SK-N-SH treated with all-trans-retinoic acid at 6 μM for 48 hours (cell line): ENCODE measurements at regions not wholly inside any gene's neighbourhood (a gene's known extent, or its start where the extent isn't known, plus 50 kb on each side); places are given as distances from the start of the nearest gene placed in this dataset.

Source experiments
- ATAC-seq: fragments of 200-7000 bp; cut with Tn5 transposase; 3 replicates; pipeline ENCODE4 v1.9.1; 2020; ENCODE audit warnings: mild to moderate bottlenecking, moderate library complexity
- ARNTL ChIP-seq: fragments of 450-650 bp; formaldehyde crosslinking; IDR thresholded peaks from 2 replicates; pipeline ENCODE4 v1.5.0; 2020; ENCODE audit warnings: low read depth, mild to moderate bottlenecking, moderate library complexity, borderline replicate concordance
- BACH2 ChIP-seq: fragments of 250-450 bp; sonication (Bioruptor Pico); IDR thresholded peaks from 2 replicates; pipeline ENCODE4 v1.9.0; 2021; ENCODE audit warnings: mild to moderate bottlenecking, borderline replicate concordance
- CREB5 ChIP-seq: fragments of 250-450 bp; sonication (Bioruptor Pico); IDR thresholded peaks from 2 replicates; pipeline ENCODE4 v1.5.1; 2020; ENCODE audit warnings: low read depth, mild to moderate bottlenecking, moderate library complexity
- CSDC2 ChIP-seq: fragments of 250-450 bp; sonication (Bioruptor Pico); IDR thresholded peaks from 2 replicates; pipeline ENCODE4 v1.5.0; 2020; ENCODE audit warnings: mild to moderate bottlenecking, moderate library complexity
- CSRNP3 ChIP-seq: fragments of 250-450 bp; sonication (Bioruptor Pico); IDR thresholded peaks from 2 replicates; pipeline ENCODE4 v1.5.1; 2021; ENCODE audit warnings: mild to moderate bottlenecking, moderate library complexity
- GLIS3 ChIP-seq: fragments of 250-450 bp; sonication (Bioruptor Pico); IDR thresholded peaks from 2 replicates; pipeline ENCODE4 v1.5.0; 2020; ENCODE audit warnings: mild to moderate bottlenecking, moderate library complexity
- ISL1 ChIP-seq: fragments of 250-450 bp; sonication (Bioruptor Pico); IDR thresholded peaks from 2 replicates; pipeline ENCODE4 v2.1.2; 2022; ENCODE audit warnings: mild to moderate bottlenecking, moderate library complexity
- OSR1 ChIP-seq: fragments of 250-450 bp; sonication (Bioruptor Pico); IDR thresholded peaks from 2 replicates; pipeline ENCODE4 v1.8.0; 2022; ENCODE audit warnings: moderate library complexity, mild to moderate bottlenecking, inconsistent platforms
- PATZ1 ChIP-seq: fragments of 250-450 bp; sonication (Bioruptor Pico); IDR thresholded peaks from 2 replicates; pipeline ENCODE4 v1.8.0; 2020; ENCODE audit warnings: mild to moderate bottlenecking, moderate library complexity, borderline replicate concordance
- POU6F1 ChIP-seq: fragments of 250-450 bp; sonication (Bioruptor Pico); IDR thresholded peaks from 2 replicates; pipeline ENCODE4 v1.8.0; 2021; ENCODE audit warnings: low read depth, mild to moderate bottlenecking, moderate library complexity, borderline replicate concordance
- PPARA ChIP-seq: fragments of 250-450 bp; sonication (Bioruptor Pico); IDR thresholded peaks from 2 replicates; pipeline ENCODE4 v1.5.0; 2020; ENCODE audit warnings: mild to moderate bottlenecking, borderline replicate concordance
- RARB ChIP-seq: fragments of 250-450 bp; sonication (Bioruptor Pico); IDR thresholded peaks from 2 replicates; pipeline ENCODE4 v1.8.0; 2021; ENCODE audit warnings: mild to moderate bottlenecking, moderate library complexity
- SNAI2 ChIP-seq: fragments of 250-450 bp; sonication (Bioruptor Pico); IDR thresholded peaks from 2 replicates; pipeline ENCODE4 v1.5.0; 2020; ENCODE audit warnings: mild to moderate bottlenecking, moderate library complexity
- TCF4 ChIP-seq: fragments of 250-450 bp; sonication (Bioruptor Pico); IDR thresholded peaks from 2 replicates; pipeline ENCODE4 v1.8.0; 2021; ENCODE audit warnings: mild to moderate bottlenecking, moderate library complexity, borderline replicate concordance
- TSHZ2 ChIP-seq: fragments of 250-450 bp; sonication (Bioruptor Pico); IDR thresholded peaks from 2 replicates; pipeline ENCODE4 v1.5.0; 2020; ENCODE audit warnings: mild to moderate bottlenecking, moderate library complexity
- ZC3H10 ChIP-seq: fragments of 250-450 bp; sonication (Bioruptor Pico); IDR thresholded peaks from 2 replicates; pipeline ENCODE4 v1.5.1; 2021; ENCODE audit warnings: mild to moderate bottlenecking, moderate library complexity
- ZFP3 ChIP-seq: fragments of 250-450 bp; sonication (Bioruptor Pico); IDR thresholded peaks from 2 replicates; pipeline ENCODE4 v1.5.0; 2020; ENCODE audit warnings: mild to moderate bottlenecking, moderate library complexity
- ZFP30 ChIP-seq: fragments of 450-650 bp; formaldehyde crosslinking; IDR thresholded peaks from 2 replicates; pipeline ENCODE4 v1.5.0; 2022; ENCODE audit warnings: mild to moderate bottlenecking, moderate library complexity
- ZNF565 ChIP-seq: fragments of 450-650 bp; formaldehyde crosslinking; conservative IDR thresholded peaks from 2 replicates; pipeline ENCODE4 v1.5.0; 2020; ENCODE audit warnings: low read depth, mild to moderate bottlenecking, moderate library complexity
- ZNF70 ChIP-seq: fragments of 450-650 bp; formaldehyde crosslinking; IDR thresholded peaks from 2 replicates; pipeline ENCODE4 v1.5.0; 2020; ENCODE audit warnings: mild to moderate bottlenecking, moderate library complexity
- ZNF8 ChIP-seq: fragments of 450-650 bp; formaldehyde crosslinking; IDR thresholded peaks from 2 replicates; pipeline ENCODE4 v1.5.0; 2020; ENCODE audit warnings: mild to moderate bottlenecking, moderate library complexity

- no peak for ATAC-seq
- TF ChIP-seq ARNTL (CRISPR knock-in tag) (no peak), ZNF565 (CRISPR knock-in tag) (no peak), ZNF8 (CRISPR knock-in tag) (no peak), CSRNP3 (CRISPR knock-in tag) (no peak), TCF4 (CRISPR knock-in tag) (no peak), ZC3H10 (CRISPR knock-in tag) (no peak), ZNF70 (CRISPR knock-in tag) (no peak), ZFP3 (CRISPR knock-in tag) (no peak), ZFP30 (CRISPR knock-in tag) (no peak), OSR1 (CRISPR knock-in tag) (no peak), SNAI2 (no peak), CREB5 (no peak), PPARA (CRISPR knock-in tag) (no peak), RARB (no peak), GLIS3 (CRISPR knock-in tag) (no peak)
These were observed 406.6 kb upstream of the CAMK1G start for GRCh38 chr1:209176866-209177430.

- TF ChIP-seq PATZ1 = no peak
- TF ChIP-seq GLIS3 (CRISPR knock-in tag) = no peak
- no peak for TF ChIP-seq POU6F1 (CRISPR knock-in tag)
- no peak for TF ChIP-seq CSDC2 (CRISPR knock-in tag)
- TF ChIP-seq BACH2 (CRISPR knock-in tag) = no peak
- TF ChIP-seq ZC3H10 (CRISPR knock-in tag) = no peak
- no peak for TF ChIP-seq CREB5
- TF ChIP-seq TSHZ2 (CRISPR knock-in tag) = no peak
- no peak for TF ChIP-seq ZNF70 (CRISPR knock-in tag)
- ATAC-seq = no peak
These were observed 400.3 kb upstream of the CAMK1G start for GRCh38 chr1:209183195-209183594.

- ATAC-seq = no peak
- TF ChIP-seq POU6F1 (CRISPR knock-in tag) (no peak), ISL1 (CRISPR knock-in tag) (no peak), PATZ1 (no peak), ARNTL (CRISPR knock-in tag) (no peak), ZNF565 (CRISPR knock-in tag) (no peak), ZNF70 (CRISPR knock-in tag) (no peak), BACH2 (CRISPR knock-in tag) (no peak), CREB5 (no peak)
These were observed 395.9 kb upstream of the CAMK1G start for GRCh38 chr1:209187589-209187988.
